Ovary (tissue), 7 donors: ENCODE measurements at regions not wholly inside any gene's neighbourhood (a gene's known extent, or its start where the extent isn't known, plus 50 kb on each side); places are given as distances from the start of the nearest gene placed in this dataset.

Experiments used
- DNase-seq, 5 donors: peaks; one replicate each; pipeline ENCODE4 v3.0.0-alpha.2; 2019 to 2020
- H3K27ac ChIP-seq, 2 donors: fragments of 200-600 bp; one replicate each; pipeline versions ENCODE4 v1.5.1 to v1.8.0; 2019 to 2022
- H3K27me3 ChIP-seq: fragments of 200-600 bp; one replicate; pipeline ENCODE4 v1.8.0; 2022
- H3K36me3 ChIP-seq: fragments of 200-600 bp; sonication (generic); one replicate; pipeline ENCODE4 v1.5.1; 2019
- H3K4me1 ChIP-seq: one replicate; pipeline ENCODE4 v1.8.1; 2013; ENCODE audit warnings: mild to moderate bottlenecking, moderate library complexity; ENCODE audit not compliant: insufficient read depth
- H3K4me3 ChIP-seq: fragments of 200-600 bp; sonication (generic); one replicate; pipeline ENCODE4 v1.5.1; 2017
- H3K9me3 ChIP-seq, 2 donors: fragments of 200-600 bp in 1 of 2; sonication (generic) in 1 of 2; one replicate each; pipeline versions ENCODE4 v1.5.1 to v1.8.1; 2013 to 2019; ENCODE audit warnings: mild to moderate bottlenecking in 1 of 2, moderate library complexity in 1 of 2
- EP300 ChIP-seq: sonication (generic); formaldehyde crosslinking; IDR thresholded peaks from one replicate; pipeline ENCODE4 v1.6.1; 2017; ENCODE audit warnings: antibody characterized with exemption
- POLR2A ChIP-seq: fragments of 450-650 bp; IDR thresholded peaks from one replicate; pipeline ENCODE4 v1.6.1; 2017; ENCODE audit warnings: antibody characterized with exemption, mild to moderate bottlenecking, moderate library complexity
- WGBS, 3 donors: extraction: QIAGEN DNeasy Blood & Tissue Kit in 1 of 3; methylation state at CpG; one replicate each; pipeline versions ENCODE4 v1.1.5 to v1.1.7; 2013 to 2017; 5-methylcytosine and 5-hydroxymethylcytosine counted together
- intact Hi-C, 4 donors: fragments of 100-400 bp; cut with DNase I; formaldehyde crosslinking; loops; one replicate each; pipeline versions ENCODE4 v1.11.0 to v1.15.1; 2022 to 2023
- TF ChIP-seq, protein P1 (sequence below), 3 donors: fragments of 450-650 bp in 2 of 3; fragments of 200-600 bp in 1 of 3; IDR thresholded peaks; one replicate each; pipeline versions ENCODE4 v1.5.1 to v1.8.0; 2016 to 2022; ENCODE audit warnings: antibody characterized with exemption in 3 of 3, mild to moderate bottlenecking in 1 of 3
- donor health status: DM: no; HTN: no; CAD: no; lungs with moderate emphysema.
- donor health status: DM: no; HTN: no; CAD: no.
- donor health status: Bipolar disorder and iron deficiency.
- donor health status: DM: no; HTN: no; CAD: no.
- donor health status: DM: yes; HTN: yes; CAD: no.

DNA sequence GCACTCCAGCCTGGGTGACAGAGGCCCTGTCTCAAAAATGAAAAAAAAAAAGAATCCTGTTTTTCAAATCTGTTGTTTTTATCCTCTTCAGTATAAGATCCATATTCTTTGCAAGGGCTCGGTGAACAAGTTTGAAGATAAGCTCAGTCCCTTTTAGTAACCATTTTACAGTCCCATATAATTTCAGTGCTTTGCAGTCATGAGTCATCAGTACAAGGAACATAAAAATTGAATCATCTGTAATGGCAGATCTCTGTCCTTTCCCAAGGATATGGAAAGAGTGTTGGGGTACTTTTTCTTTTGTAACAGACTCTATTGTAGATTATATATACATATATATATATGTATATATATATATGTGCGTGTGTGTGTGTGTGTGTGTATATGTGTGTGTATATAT is 52.2 kb upstream of the ZPBP start:
- 57 to 84% (median 77%) methylated on average over 2 of the region's 2 CpGs for WGBS, 3 donors
- TF ChIP-seq, protein P1, sequence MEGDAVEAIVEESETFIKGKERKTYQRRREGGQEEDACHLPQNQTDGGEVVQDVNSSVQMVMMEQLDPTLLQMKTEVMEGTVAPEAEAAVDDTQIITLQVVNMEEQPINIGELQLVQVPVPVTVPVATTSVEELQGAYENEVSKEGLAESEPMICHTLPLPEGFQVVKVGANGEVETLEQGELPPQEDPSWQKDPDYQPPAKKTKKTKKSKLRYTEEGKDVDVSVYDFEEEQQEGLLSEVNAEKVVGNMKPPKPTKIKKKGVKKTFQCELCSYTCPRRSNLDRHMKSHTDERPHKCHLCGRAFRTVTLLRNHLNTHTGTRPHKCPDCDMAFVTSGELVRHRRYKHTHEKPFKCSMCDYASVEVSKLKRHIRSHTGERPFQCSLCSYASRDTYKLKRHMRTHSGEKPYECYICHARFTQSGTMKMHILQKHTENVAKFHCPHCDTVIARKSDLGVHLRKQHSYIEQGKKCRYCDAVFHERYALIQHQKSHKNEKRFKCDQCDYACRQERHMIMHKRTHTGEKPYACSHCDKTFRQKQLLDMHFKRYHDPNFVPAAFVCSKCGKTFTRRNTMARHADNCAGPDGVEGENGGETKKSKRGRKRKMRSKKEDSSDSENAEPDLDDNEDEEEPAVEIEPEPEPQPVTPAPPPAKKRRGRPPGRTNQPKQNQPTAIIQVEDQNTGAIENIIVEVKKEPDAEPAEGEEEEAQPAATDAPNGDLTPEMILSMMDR (IDR thresholded peaks at IDR 0.05), result no peak
- TF ChIP-seq EP300, result no peak
- no peak for TF ChIP-seq POLR2A
- no peak for DNase-seq
- Histone ChIP-seq H3K36me3 (no peaks in the 10 kb centered on the region), H3K4me1 (no peaks in the 10 kb centered on the region), H3K4me3 (no peak overlapping the region), H3K27me3 (no peaks in the 10 kb centered on the region), H3K27ac (no peak overlapping the region), H3K9me3 (no peaks in the 10 kb centered on the region)
- intact Hi-C loops, result loop anchor here in 2 of 4 donors (5.0 to 10.0 kb wide), 3 partner anchors 540 to 1017 kb away; no protein-coding TSS in a partner anchor
